RWPE2 (cell line): ENCODE measurements at regions not wholly inside any gene's neighbourhood (a gene's known extent, or its start where the extent isn't known, plus 50 kb on each side); places are given as distances from the start of the nearest gene placed in this dataset.

Experiments
- ATAC-seq: fragments of 200-7000 bp; cut with Tn5 transposase; 3 replicates; pipeline ENCODE4 v1.9.1; 2021; ENCODE audit warnings: low read depth
- DNase-seq: peaks from one replicate; pipeline ENCODE4 v3.0.0-alpha.2; 2020; ENCODE audit warnings: low spot score
- H3K27ac ChIP-seq: fragments of 450-650 bp; 2 replicates; pipeline ENCODE4 v1.5.1; 2017; ENCODE audit warnings: mild to moderate bottlenecking; ENCODE audit not compliant: poor library complexity, severe bottlenecking
- H3K27me3 ChIP-seq: fragments of 250-450 bp; sonication (Bioruptor Pico); 2 replicates; pipeline ENCODE4 v1.5.1; 2021; ENCODE audit warnings: mild to moderate bottlenecking, moderate library complexity; ENCODE audit not compliant: insufficient read depth, poor library complexity, severe bottlenecking
- H3K36me3 ChIP-seq: fragments of 250-450 bp; sonication (Bioruptor Pico); 2 replicates; pipeline ENCODE4 v1.5.1; 2020; ENCODE audit warnings: low read depth, mild to moderate bottlenecking, moderate library complexity
- H3K4me1 ChIP-seq: fragments of 250-450 bp; sonication (Bioruptor Pico); 2 replicates; pipeline ENCODE4 v1.5.1; 2021; ENCODE audit warnings: mild to moderate bottlenecking, moderate library complexity; ENCODE audit not compliant: insufficient read depth, poor library complexity, severe bottlenecking
- H3K4me3 ChIP-seq: fragments of 250-450 bp; sonication (Bioruptor Pico); 2 replicates; pipeline ENCODE4 v1.5.1; 2021; ENCODE audit warnings: mild to moderate bottlenecking, moderate library complexity; ENCODE audit not compliant: severe bottlenecking
- H3K9me3 ChIP-seq: fragments of 250-450 bp; sonication (Bioruptor Pico); 2 replicates; pipeline ENCODE4 v1.5.1; 2021; ENCODE audit warnings: mild to moderate bottlenecking, moderate library complexity; ENCODE audit not compliant: severe bottlenecking
- TF ChIP-seq, protein P1 (sequence below): fragments of 450-650 bp; IDR thresholded peaks from one replicate; pipeline ENCODE4 v1.5.1; 2017; ENCODE audit warnings: mild to moderate bottlenecking, moderate library complexity; ENCODE audit not compliant: poor library complexity, severe bottlenecking

DNA sequence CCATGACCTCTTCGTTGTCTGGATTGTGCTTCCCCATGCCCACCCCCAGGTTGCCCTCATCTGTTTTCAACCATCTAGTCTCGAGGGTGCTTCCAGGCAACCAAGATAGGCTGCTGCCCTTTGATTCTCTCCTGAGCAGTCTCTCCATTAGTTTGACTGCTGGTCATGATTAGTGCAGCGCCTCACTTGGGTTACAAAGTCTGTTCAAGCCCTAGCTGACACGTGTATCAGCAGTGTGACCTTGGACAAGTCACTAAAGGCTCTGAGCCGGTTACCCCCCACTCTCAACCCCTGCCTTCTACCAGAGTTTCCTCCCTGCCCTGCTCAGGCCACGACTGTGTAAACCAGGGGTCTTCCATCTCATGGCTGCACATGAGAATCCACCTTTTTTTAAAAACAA lies 185.3 kb upstream of the PWP1 start:
- H3K27ac ChIP-seq, result no peak overlapping the region
- H3K9me3 ChIP-seq, result no peaks in the 10 kb centered on the region
- no peak overlapping the region for H3K4me3 ChIP-seq
- ATAC-seq (no peak), DNase-seq (no peak)
- TF ChIP-seq, protein P1, sequence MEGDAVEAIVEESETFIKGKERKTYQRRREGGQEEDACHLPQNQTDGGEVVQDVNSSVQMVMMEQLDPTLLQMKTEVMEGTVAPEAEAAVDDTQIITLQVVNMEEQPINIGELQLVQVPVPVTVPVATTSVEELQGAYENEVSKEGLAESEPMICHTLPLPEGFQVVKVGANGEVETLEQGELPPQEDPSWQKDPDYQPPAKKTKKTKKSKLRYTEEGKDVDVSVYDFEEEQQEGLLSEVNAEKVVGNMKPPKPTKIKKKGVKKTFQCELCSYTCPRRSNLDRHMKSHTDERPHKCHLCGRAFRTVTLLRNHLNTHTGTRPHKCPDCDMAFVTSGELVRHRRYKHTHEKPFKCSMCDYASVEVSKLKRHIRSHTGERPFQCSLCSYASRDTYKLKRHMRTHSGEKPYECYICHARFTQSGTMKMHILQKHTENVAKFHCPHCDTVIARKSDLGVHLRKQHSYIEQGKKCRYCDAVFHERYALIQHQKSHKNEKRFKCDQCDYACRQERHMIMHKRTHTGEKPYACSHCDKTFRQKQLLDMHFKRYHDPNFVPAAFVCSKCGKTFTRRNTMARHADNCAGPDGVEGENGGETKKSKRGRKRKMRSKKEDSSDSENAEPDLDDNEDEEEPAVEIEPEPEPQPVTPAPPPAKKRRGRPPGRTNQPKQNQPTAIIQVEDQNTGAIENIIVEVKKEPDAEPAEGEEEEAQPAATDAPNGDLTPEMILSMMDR, result no peak
- H3K27me3 ChIP-seq, result no peaks in the 10 kb centered on the region
- H3K4me1 ChIP-seq, result no peaks in the 10 kb centered on the region
- no peaks in the 10 kb centered on the region for H3K36me3 ChIP-seq

DNA sequence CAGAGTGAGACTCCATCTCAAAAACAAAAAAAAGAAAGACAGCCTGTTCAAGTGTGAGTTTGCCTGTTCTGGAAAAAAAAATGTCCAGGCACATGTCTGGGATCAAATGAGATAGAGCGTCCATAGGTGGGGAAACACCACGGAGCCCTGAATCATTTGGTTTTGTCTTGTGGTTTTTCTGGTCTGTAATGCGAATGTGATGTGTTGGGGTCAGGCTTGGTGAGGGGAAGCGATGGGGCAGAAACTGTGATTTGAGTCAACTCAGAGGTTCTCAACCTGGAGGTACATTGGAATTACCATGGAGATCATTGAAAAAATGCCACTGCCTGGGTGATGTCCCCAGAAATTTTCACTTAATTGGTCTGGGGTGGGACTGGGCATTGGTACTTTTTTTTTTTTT lies 183.9 kb upstream of the PWP1 start:
- no peak overlapping the region for H3K4me3 ChIP-seq
- H3K36me3 ChIP-seq, result no peaks in the 10 kb centered on the region
- DNase-seq (no peak), ATAC-seq (no peak)
- H3K4me1 ChIP-seq, result no peaks in the 10 kb centered on the region
- no peaks in the 10 kb centered on the region for H3K9me3 ChIP-seq
- H3K27me3 ChIP-seq, result no peaks in the 10 kb centered on the region
- no peak overlapping the region for H3K27ac ChIP-seq
- TF ChIP-seq, protein P1, result no peak

DNA sequence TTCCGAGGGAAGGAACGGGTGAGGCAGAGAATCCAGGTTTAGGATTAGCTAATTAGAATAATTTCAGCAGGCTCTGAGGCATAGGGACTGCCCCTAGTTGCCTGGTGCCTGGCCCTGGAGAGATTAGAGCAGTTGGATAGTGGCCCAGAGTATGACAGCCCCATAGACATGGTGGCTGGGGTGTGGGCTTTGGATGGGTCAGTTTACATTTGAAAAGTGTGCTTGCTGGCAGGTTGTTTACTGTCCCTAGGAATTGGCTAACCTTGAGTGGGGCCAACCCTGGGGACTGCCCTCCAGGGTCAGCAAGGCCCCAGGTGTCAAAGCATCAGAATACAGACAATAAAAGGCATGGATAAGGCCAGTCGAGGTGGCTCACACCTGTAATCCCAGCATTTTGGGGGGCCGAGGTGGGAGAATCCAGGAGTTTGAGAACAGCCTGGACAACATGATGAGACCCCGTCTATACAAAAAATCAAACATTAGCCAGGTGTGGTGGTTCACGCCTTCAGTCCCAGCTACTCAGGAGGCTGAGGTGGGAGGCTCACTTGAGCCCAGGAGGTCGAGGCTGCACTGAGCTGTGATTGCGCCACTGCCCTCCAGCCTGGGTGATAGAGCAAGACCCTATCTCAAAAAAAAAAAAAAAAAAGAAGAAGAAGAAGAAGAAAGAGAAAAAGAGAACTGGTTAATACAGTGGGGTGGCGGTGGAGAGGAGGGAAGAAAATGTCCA lies 182.3 kb upstream of the PWP1 start:
- Histone ChIP-seq H3K27ac (no peak overlapping the region), H3K27me3 (no peaks in the 10 kb centered on the region), H3K9me3 (no peaks in the 10 kb centered on the region), H3K4me1 (no peaks in the 10 kb centered on the region), H3K36me3 (no peaks in the 10 kb centered on the region), H3K4me3 (no peak overlapping the region)
- DNase-seq (no peak), ATAC-seq (no peak)
- TF ChIP-seq, protein P1, result no peak

DNA sequence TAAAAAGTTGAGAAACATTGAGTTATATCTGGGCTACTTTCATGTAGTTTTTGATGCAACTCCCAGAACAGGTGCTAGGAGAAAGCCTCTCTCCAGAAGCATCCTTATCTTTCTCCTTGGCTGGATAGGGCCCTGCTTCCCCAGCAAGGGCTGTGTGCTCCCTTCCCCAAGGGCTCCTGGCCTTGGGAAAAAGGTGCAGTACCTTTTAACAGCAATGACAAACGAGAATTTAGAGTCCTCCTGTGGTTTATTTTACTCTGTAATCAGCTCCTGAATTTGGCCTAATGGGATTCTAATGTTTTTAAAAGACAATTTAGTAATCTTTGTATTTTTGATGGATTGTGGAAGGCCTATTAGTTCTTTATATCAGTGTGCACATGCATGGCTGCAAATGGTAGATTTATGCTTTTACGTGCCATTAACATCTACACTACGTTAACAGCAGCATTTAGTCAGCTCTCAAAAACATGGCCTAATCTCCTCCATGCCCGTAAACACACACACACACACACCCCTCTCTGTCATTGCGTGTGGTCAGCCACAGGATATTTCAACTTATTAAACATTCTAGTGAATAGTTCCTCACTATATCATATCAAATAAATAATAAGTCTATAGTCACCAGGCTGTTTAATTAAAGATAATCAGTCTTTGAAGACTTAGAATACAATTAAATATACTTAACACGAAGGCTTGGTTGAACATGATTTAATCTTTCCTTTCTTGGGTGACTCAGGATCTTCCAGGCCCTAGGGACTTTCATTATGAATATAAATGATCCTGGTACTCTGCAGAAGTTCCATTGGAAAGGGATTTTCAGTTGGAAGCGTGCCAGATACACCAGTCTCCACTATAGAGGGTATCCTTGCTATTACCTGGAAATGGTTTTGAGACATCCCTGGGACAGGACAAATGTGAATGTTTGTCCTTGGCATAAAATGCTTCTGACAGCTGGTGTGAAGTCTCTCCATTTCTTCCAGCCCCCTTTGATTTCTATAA lies 181.4 kb upstream of the PWP1 start:
- Histone ChIP-seq H3K36me3 (no peaks in the 10 kb centered on the region), H3K27me3 (no peaks in the 10 kb centered on the region), H3K27ac (no peak overlapping the region), H3K4me1 (no peaks in the 10 kb centered on the region), H3K4me3 (no peak overlapping the region), H3K9me3 (no peaks in the 10 kb centered on the region)
- ATAC-seq, result no peak
- no peak for DNase-seq
- TF ChIP-seq, protein P1, result no peak
